A549 (cell line): ENCODE measurements at regions not wholly inside any gene's neighbourhood (a gene's known extent, or its start where the extent isn't known, plus 50 kb on each side); places are given as distances from the start of the nearest gene placed in this dataset.

ENCODE experiments used
- ATAC-seq, 2 experiments: fragments of 200-7000 bp in 1 of 2; fragments of >200 bp in 1 of 2; cut with Nextera tagmentation in 1 of 2; cut with Tn5 transposase in 1 of 2; 3 replicates each; pipeline versions ENCODE4 v1.8.0 to v1.9.1; 2018 to 2020; ENCODE audit warnings: mild to moderate bottlenecking in 1 of 2, moderate library complexity in 1 of 2
- CTCF ChIA-PET: fragments of 300-600 bp; sonication (Branson Sonifier 250); formaldehyde crosslinking; extraction: SDS; loops from one replicate; lab custom pipeline; 2021; ENCODE audit warnings: antibody characterized with exemption, inconsistent platforms; lab: Yijun Ruan, JAX
- POLR2A ChIA-PET: fragments of 350-600 bp; formaldehyde crosslinking; extraction: SDS; loops from one replicate; lab custom pipeline; 2021; ENCODE audit warnings: antibody characterized with exemption, inconsistent platforms; lab: Yijun Ruan, JAX
- DNase-seq, 2 experiments: peaks; one replicate each; pipeline versions ENCODE4 v3.0.0 to v3.0.0-alpha.2; 2011 to 2016; ENCODE audit warnings: low read depth in 1 of 2, low spot score in 1 of 2
- FAIRE-seq: peaks from 2 replicates; lab custom pipeline; 2011; peaks lifted over from hg19 to GRCh38; lab: Jason Lieb, UNC
- H3K27ac ChIP-seq, 2 experiments: fragments of >200 bp; sonication (Bioruptor Twin); formaldehyde crosslinking; 3 replicates each; pipeline ENCODE4 v1.5.1; 2016 to 2017
- H3K4me1 ChIP-seq: fragments of >200 bp; sonication (Bioruptor Twin); formaldehyde crosslinking; 3 replicates; pipeline ENCODE4 v1.6.1; 2016
- H3K4me2 ChIP-seq: fragments of >200 bp; sonication (Bioruptor Twin); formaldehyde crosslinking; 3 replicates; pipeline ENCODE4 v1.6.1; 2016
- H3K4me3 ChIP-seq: fragments of >200 bp; sonication (Bioruptor Twin); formaldehyde crosslinking; 3 replicates; pipeline ENCODE4 v1.5.1; 2016
- H3K9me3 ChIP-seq: fragments of >200 bp; sonication (Bioruptor Twin); formaldehyde crosslinking; 3 replicates; pipeline ENCODE4 v1.6.1; 2016
- CBX2 ChIP-seq: fragments of 200-600 bp; sonication (generic); IDR thresholded peaks from 2 replicates; pipeline ENCODE4 v1.6.1; 2016; ENCODE audit warnings: low read depth, mild to moderate bottlenecking, borderline replicate concordance
- CBX8 ChIP-seq: fragments of 200-600 bp; sonication (generic); IDR thresholded peaks from 2 replicates; pipeline ENCODE4 v1.6.1; 2016
- E2F6 ChIP-seq: IDR thresholded peaks from 2 replicates; pipeline ENCODE4 v1.6.1; 2012; ENCODE audit warnings: low read depth, borderline replicate concordance
- ELK1 ChIP-seq: fragments of 150-350 bp; IDR thresholded peaks from 2 replicates; pipeline ENCODE4 v1.6.1; 2014; ENCODE audit warnings: low read depth, mild to moderate bottlenecking, low read length
- ESRRA ChIP-seq: fragments of 150-350 bp; IDR thresholded peaks from 2 replicates; pipeline ENCODE4 v1.6.1; 2014; ENCODE audit warnings: mild to moderate bottlenecking, low read length, borderline replicate concordance
- FOXS1 ChIP-seq: fragments of 250-450 bp; sonication (Bioruptor Pico); IDR thresholded peaks from 2 replicates; pipeline ENCODE4 v1.5.0; 2020; ENCODE audit warnings: mild to moderate bottlenecking, moderate library complexity
- HMGXB4 ChIP-seq: fragments of 250-450 bp; sonication (Bioruptor Pico); IDR thresholded peaks from 2 replicates; pipeline ENCODE4 v1.5.0; 2021; ENCODE audit warnings: mild to moderate bottlenecking, moderate library complexity, borderline replicate concordance
- HOXB13 ChIP-seq: fragments of 250-450 bp; sonication (Bioruptor Pico); IDR thresholded peaks from 2 replicates; pipeline ENCODE4 v1.5.0; 2020; ENCODE audit warnings: low read depth, mild to moderate bottlenecking, moderate library complexity
- HOXB5 ChIP-seq: fragments of 250-450 bp; sonication (Bioruptor Pico); IDR thresholded peaks from 2 replicates; pipeline ENCODE4 v1.5.0; 2020; ENCODE audit warnings: mild to moderate bottlenecking, moderate library complexity
- JUN ChIP-seq, 2 experiments: fragments of >200 bp; sonication (Bioruptor Twin); formaldehyde crosslinking; IDR thresholded peaks; 2 replicates in 1 of 2; 3 replicates in 1 of 2; pipeline ENCODE4 v1.6.1; 2016 to 2017
- MAX ChIP-seq: IDR thresholded peaks from 2 replicates; pipeline ENCODE4 v1.6.1; 2012
- MAZ ChIP-seq: fragments of 150-350 bp; IDR thresholded peaks from 2 replicates; pipeline ENCODE4 v1.6.1; 2014; ENCODE audit warnings: antibody characterized with exemption, low read depth, low read length, borderline replicate concordance
- POLR2AphosphoS2 ChIP-seq: conservative IDR thresholded peaks from 2 replicates; pipeline ENCODE4 v1.6.1; 2012; ENCODE audit warnings: low read length, improper control_type of control experiment, inconsistent platforms
- RARB ChIP-seq: fragments of 250-450 bp; sonication (Bioruptor Pico); IDR thresholded peaks from 2 replicates; pipeline ENCODE4 v1.8.0; 2021; ENCODE audit warnings: mild to moderate bottlenecking, moderate library complexity
- RNF2 ChIP-seq: fragments of 200-600 bp; sonication (generic); IDR thresholded peaks from 2 replicates; pipeline ENCODE4 v1.6.1; 2016; ENCODE audit warnings: low read depth, mild to moderate bottlenecking, antibody characterized with exemption, moderate library complexity, borderline replicate concordance
- ZFP36 ChIP-seq: fragments of 450-650 bp; IDR thresholded peaks from 2 replicates; pipeline ENCODE4 v1.6.1; 2014; ENCODE audit warnings: borderline replicate concordance; ENCODE audit not compliant: partially characterized antibody
- WGBS: methylation state at CpG from one replicate; pipeline ENCODE4 v1.1.6; 2017; ENCODE audit errors: missing lambda C conversion rate; 5-methylcytosine and 5-hydroxymethylcytosine counted together
- TF ChIP-seq, protein P1 (sequence below): IDR thresholded peaks from 2 replicates; pipeline ENCODE4 v1.6.1; 2012

GRCh38 chr13:74305876-74306275, 171.7 kb upstream of the KLF12 start:
- ChIA-PET POLR2A (no interaction called here), CTCF (interaction anchor here (1.2 kb wide), 1 partner anchor 18 kb away, joined by 5 read pairs; no protein-coding TSS in a partner anchor)
- TF ChIP-seq HMGXB4 (CRISPR knock-in tag), result no peak
- TF ChIP-seq, protein P1, sequence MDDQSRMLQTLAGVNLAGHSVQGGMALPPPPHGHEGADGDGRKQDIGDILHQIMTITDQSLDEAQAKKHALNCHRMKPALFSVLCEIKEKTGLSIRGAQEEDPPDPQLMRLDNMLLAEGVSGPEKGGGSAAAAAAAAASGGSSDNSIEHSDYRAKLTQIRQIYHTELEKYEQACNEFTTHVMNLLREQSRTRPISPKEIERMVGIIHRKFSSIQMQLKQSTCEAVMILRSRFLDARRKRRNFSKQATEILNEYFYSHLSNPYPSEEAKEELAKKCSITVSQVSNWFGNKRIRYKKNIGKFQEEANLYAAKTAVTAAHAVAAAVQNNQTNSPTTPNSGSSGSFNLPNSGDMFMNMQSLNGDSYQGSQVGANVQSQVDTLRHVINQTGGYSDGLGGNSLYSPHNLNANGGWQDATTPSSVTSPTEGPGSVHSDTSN, result no peak
- no peak for TF ChIP-seq JUN (IDR thresholded peaks at IDR 0.05)
- TF ChIP-seq RNF2, result no peak
- no peak for TF ChIP-seq E2F6
- no peak for TF ChIP-seq RARB (CRISPR knock-in tag)
- ATAC-seq (no peak), FAIRE-seq (no peak), DNase-seq (no peak)
- H3K9me3 ChIP-seq, result no peaks in the 10 kb centered on the region
- H3K4me3 ChIP-seq, result no peak overlapping the region
- WGBS, result 23% methylated on average over 3 of the region's 3 CpGs
- no peaks in the 10 kb centered on the region for H3K4me1 ChIP-seq
- H3K4me2 ChIP-seq, result no peak overlapping the region
- H3K27ac ChIP-seq, result no peak overlapping the region

- Histone ChIP-seq H3K4me1 (no peaks in the 10 kb centered on the region), H3K9me3 (no peaks in the 10 kb centered on the region), H3K4me2 (no peak overlapping the region), H3K27ac (no peak overlapping the region), H3K4me3 (no peak overlapping the region)
- WGBS, result 68% methylated on average over 9 of the region's 9 CpGs
- no peak for FAIRE-seq
- ATAC-seq, result no peak
- ChIA-PET CTCF (no interaction called here), POLR2A (no interaction called here)
- TF ChIP-seq ELK1 (no peak), CBX2 (no peak), MAZ (no peak), HMGXB4 (CRISPR knock-in tag) (no peak), POLR2AphosphoS2 (no peak), ZFP36 (no peak), FOXS1 (no peak), HOXB13 (no peak), HOXB5 (CRISPR knock-in tag) (no peak), MAX (no peak), CBX8 (no peak), ESRRA (no peak)
- DNase-seq, result no peak
Observed at GRCh38 chr13:74301258-74301935, 167.2 kb upstream of the KLF12 start.
